Left renal pelvis (tissue), 4 donors: ENCODE measurements at regions not wholly inside any gene's neighbourhood (a gene's known extent, or its start where the extent isn't known, plus 50 kb on each side); places are given as distances from the start of the nearest gene placed in this dataset.
"Not testable (repeated sequence)": the region's sequence is repeated elsewhere in the genome, so short reads cannot be mapped to it uniquely, and the experiment has no call there.

Source experiments
- DNase-seq, 4 donors: peaks; one replicate each; pipeline ENCODE4 v3.0.0-alpha.2; 2013; ENCODE audit warnings: low read depth in 4 of 4, low spot score in 3 of 4

- no peak for DNase-seq
Measured at GRCh38 chr13:62185631-62186255, 770.1 kb upstream of the PCDH20 start.

GRCh38 chr13:62176051-62176450 lies 760.4 kb upstream of the PCDH20 start:
- DNase-seq, result no peak

- no peak for DNase-seq
Measured at GRCh38 chr13:62173958-62174357, 758.3 kb upstream of the PCDH20 start.

- DNase-seq, result no peak
Measured at GRCh38 chr13:62171697-62172096, 756.0 kb upstream of the PCDH20 start.

- DNase-seq, result no peak
Measured at GRCh38 chr13:62168891-62169290, 753.2 kb upstream of the PCDH20 start.

DNA sequence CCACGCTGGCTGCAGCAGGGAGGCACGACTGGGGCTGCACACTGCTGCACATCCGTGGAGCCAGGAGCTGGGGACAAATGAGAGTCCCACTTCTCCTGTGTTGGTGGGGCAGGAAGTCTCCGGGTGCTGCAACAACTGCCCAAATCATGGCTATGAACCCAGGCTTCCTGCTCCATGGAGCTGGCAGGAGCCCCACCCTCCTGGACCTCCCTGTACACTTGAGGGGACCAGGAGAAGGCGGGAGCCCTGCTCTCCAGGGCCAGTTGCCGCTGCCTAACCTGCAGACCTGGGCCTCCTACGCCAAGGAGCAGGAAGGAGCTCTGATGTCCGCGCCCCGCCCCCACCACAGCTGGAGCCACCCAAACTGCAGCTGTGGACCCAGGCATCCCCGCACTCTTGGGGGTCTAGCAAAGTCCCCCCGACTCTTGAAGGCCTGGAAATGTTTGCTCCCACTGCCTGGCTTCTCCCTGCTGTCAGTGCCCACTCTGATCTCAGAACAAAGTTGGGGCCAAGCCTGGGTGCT lies 752.1 kb upstream of the PCDH20 start:
- DNase-seq, result no peak

DNA sequence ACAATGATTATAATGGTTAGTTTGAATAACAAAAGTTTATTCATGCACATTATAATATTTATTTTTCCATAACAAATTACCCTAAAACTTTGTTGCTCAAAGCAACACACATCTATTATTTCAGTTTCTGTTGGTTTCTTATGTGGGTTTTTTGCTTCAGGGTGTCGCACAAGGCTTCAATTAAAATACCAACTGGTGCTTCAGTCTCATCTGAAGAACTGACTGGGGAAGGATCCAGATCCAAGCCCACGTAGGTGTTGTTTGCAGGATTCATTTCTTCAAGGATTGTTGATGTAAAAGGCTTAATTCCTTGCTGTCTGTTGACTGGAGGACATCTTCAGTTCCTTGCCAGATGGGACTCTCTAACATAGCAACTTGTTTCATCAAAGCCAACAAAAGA lies 747.2 kb upstream of the PCDH20 start:
- DNase-seq, result no peak

DNA sequence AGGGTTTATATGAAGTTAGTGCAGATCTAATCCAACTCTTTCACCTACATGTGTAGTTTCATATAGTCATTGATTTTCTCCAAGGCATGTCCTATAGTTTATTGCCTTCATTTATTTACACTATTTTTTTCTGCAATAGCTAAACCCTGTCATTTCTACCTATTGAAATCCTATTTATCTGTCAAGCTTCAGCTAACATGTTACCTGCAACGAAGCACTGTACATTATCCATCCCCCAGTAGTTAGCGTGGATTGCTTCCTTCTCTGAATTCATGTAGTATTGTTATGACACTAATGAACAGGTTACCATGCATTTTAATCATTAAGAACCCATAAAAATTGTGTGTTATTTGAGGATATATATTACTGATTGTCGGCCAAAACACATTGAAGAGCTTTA lies 742.9 kb upstream of the PCDH20 start:
- DNase-seq, result no peak

- DNase-seq, result not testable (repeated sequence)
Measured at GRCh38 chr13:62151724-62152123, 736.1 kb upstream of the PCDH20 start.

- no peak for DNase-seq
Measured at GRCh38 chr13:62142048-62142447, 726.4 kb upstream of the PCDH20 start.

DNA sequence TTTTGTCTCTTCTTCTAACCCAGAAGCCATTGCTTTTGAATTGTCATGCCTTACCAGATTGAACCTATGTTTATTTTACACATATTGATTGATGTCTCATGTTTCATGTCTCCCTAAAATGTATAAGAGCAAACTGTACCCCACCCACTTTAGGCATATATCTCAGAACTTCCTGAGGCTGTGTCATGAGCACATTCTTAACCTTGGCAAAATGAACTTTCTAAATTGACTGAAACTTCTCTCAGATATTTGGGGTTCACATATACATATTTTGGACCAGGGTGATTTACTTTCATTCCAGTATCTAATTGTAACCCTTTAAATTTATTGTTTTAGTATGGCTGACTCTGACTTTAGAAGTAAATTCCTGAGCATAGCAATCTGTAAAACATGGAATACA lies 723.9 kb upstream of the PCDH20 start:
- DNase-seq, result no peak

GRCh38 chr13:62137629-62138405 lies 722.2 kb upstream of the PCDH20 start:
- DNase-seq, result no peak

- DNase-seq, result no peak
Measured at GRCh38 chr13:62131604-62132003, 716.0 kb upstream of the PCDH20 start.

GRCh38 chr13:62130062-62130970 lies 714.7 kb upstream of the PCDH20 start:
- DNase-seq, result no peak

DNA sequence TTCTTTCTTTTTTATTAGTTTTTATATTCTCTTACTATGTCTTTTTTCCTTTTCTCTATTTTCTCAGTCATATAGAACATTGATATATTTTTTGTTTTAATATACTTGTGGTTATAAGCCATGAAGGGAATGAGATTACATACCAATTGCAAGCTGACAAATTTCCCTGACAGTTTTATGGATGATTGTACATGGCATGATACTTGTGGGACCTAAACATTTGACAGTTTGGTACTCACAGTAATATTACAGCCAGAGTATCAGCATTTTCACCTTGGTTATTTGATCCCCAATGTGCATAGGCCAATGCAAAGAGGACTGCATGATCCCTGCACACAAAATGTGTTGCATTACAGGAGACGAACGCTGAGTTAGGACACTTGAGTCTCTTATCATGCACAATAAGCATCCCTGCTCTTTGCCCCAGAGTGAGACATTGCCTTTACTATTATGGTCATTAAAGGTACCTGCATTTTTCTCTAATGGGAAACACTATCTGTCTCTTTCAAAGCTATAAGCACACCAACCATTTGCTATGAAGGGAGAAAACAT lies 713.4 kb upstream of the PCDH20 start:
- no peak for DNase-seq

DNA sequence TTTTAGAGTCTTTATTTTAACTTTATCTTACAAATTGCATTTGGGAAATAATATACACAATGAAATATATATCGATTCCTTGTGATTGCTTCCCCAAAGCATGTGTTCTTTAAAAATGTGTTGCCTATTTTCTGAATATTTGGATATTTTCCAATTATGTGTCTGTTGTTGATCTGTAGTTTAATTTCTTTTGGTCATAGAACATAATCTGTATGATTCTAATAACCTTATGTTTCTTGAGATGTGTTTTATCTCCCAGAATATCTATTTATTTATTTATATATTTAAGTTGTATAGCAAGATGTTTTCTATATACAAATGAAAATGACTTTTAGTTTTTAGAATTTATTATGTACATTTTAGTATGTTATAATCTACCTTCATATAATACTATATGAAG lies 710.8 kb upstream of the PCDH20 start:
- no peak for DNase-seq

- no peak for DNase-seq
Measured at GRCh38 chr13:62125451-62125850, 709.8 kb upstream of the PCDH20 start.

GRCh38 chr13:62123409-62123808 lies 707.8 kb upstream of the PCDH20 start:
- DNase-seq, result no peak

DNA sequence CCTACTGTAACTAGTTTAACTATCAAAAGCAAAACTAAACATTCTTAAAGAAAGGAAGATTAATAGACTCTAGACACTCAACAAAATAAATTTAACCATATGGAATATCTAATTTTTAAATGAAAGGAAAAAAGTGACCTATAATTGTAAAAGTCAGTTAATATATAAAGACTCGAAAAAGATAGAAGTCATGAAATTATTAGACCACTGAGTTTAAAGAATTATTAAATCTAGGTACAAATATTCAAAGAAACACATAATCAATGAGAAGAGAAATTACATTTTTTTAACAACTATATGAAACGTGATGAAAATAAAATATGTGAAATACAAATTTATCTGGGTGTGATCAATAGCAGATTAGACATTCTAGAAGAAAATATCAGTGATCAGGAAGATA lies 706.8 kb upstream of the PCDH20 start:
- DNase-seq, result no peak

- no peak for DNase-seq
Measured at GRCh38 chr13:62119739-62120700, 704.4 kb upstream of the PCDH20 start.
